CD4-positive, alpha-beta memory T cell (primary cell): ENCODE measurements at regions not wholly inside any gene's neighbourhood (a gene's known extent, or its start where the extent isn't known, plus 50 kb on each side); places are given as distances from the start of the nearest gene placed in this dataset.

ENCODE experiments used
- CTCF ChIA-PET: fragments of 350-600 bp; sonication (Branson Sonifier 250); formaldehyde crosslinking; loops from one replicate; lab custom pipeline; 2021; ENCODE audit warnings: inconsistent platforms; ENCODE audit not compliant: partially characterized antibody; lab: Charles Lee
- POLR2A ChIA-PET: fragments of 350-600 bp; sonication (Branson Sonifier 250); formaldehyde crosslinking; loops from one replicate; lab custom pipeline; 2021; ENCODE audit not compliant: partially characterized antibody; lab: Charles Lee
- DNase-seq, 5 donors: peaks; one replicate each; pipeline versions ENCODE4 v3.0.0 to v3.0.0-alpha.2; 2020 to 2022; ENCODE audit warnings: mixed read lengths in 1 of 5
- H3K27ac ChIP-seq: one replicate; pipeline ENCODE4 v1.7.0; 2013; ENCODE audit warnings: low read depth, low read length
- H3K27me3 ChIP-seq: 2 replicates; pipeline ENCODE4 v1.7.0; 2013; ENCODE audit warnings: mild to moderate bottlenecking, low read length, moderate library complexity; ENCODE audit not compliant: insufficient read depth
- H3K36me3 ChIP-seq: 2 replicates; pipeline ENCODE4 v1.7.0; 2013; ENCODE audit warnings: mild to moderate bottlenecking, low read length, moderate library complexity; ENCODE audit not compliant: insufficient read depth
- H3K4me1 ChIP-seq: 2 replicates; pipeline ENCODE4 v1.7.0; 2013; ENCODE audit warnings: mild to moderate bottlenecking, low read length, moderate library complexity; ENCODE audit not compliant: insufficient read depth
- H3K4me3 ChIP-seq, 2 donors: one replicate each; pipeline ENCODE4 v1.7.0; 2013; ENCODE audit warnings: low read length in 2 of 2, mild to moderate bottlenecking in 1 of 2
- H3K9me3 ChIP-seq, 2 donors: one replicate each; pipeline ENCODE4 v1.7.0; 2013; ENCODE audit warnings: low read length in 2 of 2, control low read depth in 1 of 2; ENCODE audit not compliant: control insufficient read depth in 1 of 2
- H3K27ac Mint-ChIP-seq, 7 donors: one replicate each; pipeline ENCODE4 v1.8.0; 2020 to 2021; ENCODE audit warnings: mixed read lengths in 7 of 7, mild to moderate bottlenecking in 6 of 7, inconsistent platforms in 3 of 7, moderate library complexity in 3 of 7
- H3K27me3 Mint-ChIP-seq, 2 donors: one replicate each; pipeline ENCODE4 v1.8.0; 2020 to 2021; ENCODE audit warnings: mixed read lengths in 2 of 2
- H3K36me3 Mint-ChIP-seq, 2 donors: one replicate each; pipeline ENCODE4 v1.8.0; 2020 to 2021; ENCODE audit warnings: mixed read lengths in 2 of 2, inconsistent platforms in 1 of 2, mild to moderate bottlenecking in 1 of 2
- H3K4me1 Mint-ChIP-seq, 4 donors: one replicate each; pipeline ENCODE4 v1.8.0; 2020 to 2021; ENCODE audit warnings: mixed read lengths in 4 of 4, mild to moderate bottlenecking in 1 of 4
- H3K4me3 Mint-ChIP-seq, 8 donors: one replicate each; pipeline ENCODE4 v1.8.0; 2020 to 2021; ENCODE audit warnings: mixed read lengths in 8 of 8, mild to moderate bottlenecking in 7 of 8, moderate library complexity in 6 of 8, inconsistent platforms in 3 of 8
- H3K9me3 Mint-ChIP-seq, 8 donors: one replicate each; pipeline ENCODE4 v1.8.0; 2020 to 2021; ENCODE audit warnings: mixed read lengths in 8 of 8, mild to moderate bottlenecking in 5 of 8, inconsistent platforms in 3 of 8, moderate library complexity in 1 of 8
- intact Hi-C: fragments of 100-400 bp; cut with micrococcal nuclease; formaldehyde crosslinking; loops from one replicate; pipeline ENCODE4 v1.15.1; 2023

DNA sequence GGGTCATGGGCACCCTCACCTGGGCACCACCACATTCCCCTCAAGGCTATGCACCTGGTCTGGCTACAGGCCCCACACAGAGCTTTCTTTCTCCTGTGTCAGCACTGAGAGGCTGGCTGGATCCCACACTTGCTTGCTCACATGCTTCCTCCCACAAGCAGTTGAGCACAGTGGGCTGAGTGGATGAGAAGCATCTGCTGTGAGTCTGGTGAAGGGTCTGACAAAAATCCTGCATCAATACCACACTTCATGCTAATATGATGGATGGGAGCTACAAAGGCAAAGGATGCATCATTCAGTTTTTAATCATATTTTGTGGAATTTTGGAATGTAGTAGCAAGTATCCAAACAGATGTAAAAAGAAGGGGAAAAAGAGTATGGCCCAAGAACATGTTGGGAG, 830.8 kb upstream of the PTPRD start:
- no peak for DNase-seq
- Mint-ChIP-seq H3K9me3 (peaks cover 4 to 44% (median 25%) of the 10 kb centered on the region in 8 donors), H3K27ac (no peak overlapping the region), H3K4me3 (no peak overlapping the region), H3K36me3 (no peaks in the 10 kb centered on the region), H3K4me1 (no peaks in the 10 kb centered on the region), H3K27me3 (no peaks in the 10 kb centered on the region)
- ChIA-PET POLR2A (no interaction called here), CTCF (no interaction called here)
- Histone ChIP-seq H3K27ac (no peak overlapping the region), H3K4me3 (no peak overlapping the region), H3K9me3 (no peaks in the 10 kb centered on the region), H3K4me1 (no peaks in the 10 kb centered on the region), H3K36me3 (no peaks in the 10 kb centered on the region), H3K27me3 (no peaks in the 10 kb centered on the region)
- intact Hi-C loops, result no loop called here

- H3K27me3 ChIP-seq, result no peaks in the 10 kb centered on the region
- H3K9me3 ChIP-seq, result no peaks in the 10 kb centered on the region
- no peak overlapping the region for H3K4me3 Mint-ChIP-seq
- ChIA-PET CTCF (no interaction called here), POLR2A (no interaction called here)
- no peak overlapping the region for H3K27ac Mint-ChIP-seq
- intact Hi-C loops, result no loop called here
- H3K4me1 ChIP-seq, result no peaks in the 10 kb centered on the region
- peaks cover 0 to 27% (median 9%) of the 10 kb centered on the region in 8 donors for H3K9me3 Mint-ChIP-seq
- no peaks in the 10 kb centered on the region for H3K4me1 Mint-ChIP-seq
- no peak overlapping the region for H3K4me3 ChIP-seq
- H3K36me3 ChIP-seq, result no peaks in the 10 kb centered on the region
- no peaks in the 10 kb centered on the region for H3K27me3 Mint-ChIP-seq
- DNase-seq, result no peak
- H3K27ac ChIP-seq, result no peak overlapping the region
- no peaks in the 10 kb centered on the region for H3K36me3 Mint-ChIP-seq
These were observed 845.3 kb upstream of the PTPRD start for GRCh38 chr9:11457825-11458790.

DNA sequence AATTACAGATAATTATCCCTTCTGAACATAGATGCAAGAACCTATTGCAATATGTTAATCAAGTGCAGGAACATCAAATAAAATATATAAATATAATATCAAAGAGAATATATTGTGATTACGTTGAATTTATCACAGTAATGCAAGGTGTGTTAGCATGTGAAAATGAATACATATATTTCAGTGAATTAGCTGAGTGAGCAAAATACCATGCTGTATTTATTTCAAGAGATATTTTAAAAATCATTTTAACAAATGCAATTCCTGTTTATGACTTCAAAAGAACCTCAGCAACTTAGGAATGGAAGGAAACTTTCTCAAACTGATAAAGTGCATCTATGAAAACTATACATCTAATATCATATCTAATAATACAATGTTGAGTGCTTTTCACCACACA, 856.9 kb upstream of the PTPRD start:
- Histone ChIP-seq H3K27me3 (no peaks in the 10 kb centered on the region), H3K36me3 (no peaks in the 10 kb centered on the region), H3K9me3 (peaks cover 0 to 3% of the 10 kb centered on the region in 2 donors), H3K4me3 (no peak overlapping the region), H3K4me1 (no peaks in the 10 kb centered on the region), H3K27ac (no peak overlapping the region)
- intact Hi-C loops, result no loop called here
- H3K4me1 Mint-ChIP-seq, result no peaks in the 10 kb centered on the region
- no peak overlapping the region for H3K4me3 Mint-ChIP-seq
- POLR2A ChIA-PET, result no interaction called here
- DNase-seq, result no peak
- no peaks in the 10 kb centered on the region for H3K36me3 Mint-ChIP-seq
- H3K27me3 Mint-ChIP-seq, result no peaks in the 10 kb centered on the region
- no peak overlapping the region for H3K27ac Mint-ChIP-seq
- CTCF ChIA-PET, result interaction anchor here (0.7 kb wide), 1 partner anchor 14 kb away, joined by 3 read pairs; no protein-coding TSS in a partner anchor
- H3K9me3 Mint-ChIP-seq, result peaks cover 0 to 12% (median 7%) of the 10 kb centered on the region in 8 donors

DNA sequence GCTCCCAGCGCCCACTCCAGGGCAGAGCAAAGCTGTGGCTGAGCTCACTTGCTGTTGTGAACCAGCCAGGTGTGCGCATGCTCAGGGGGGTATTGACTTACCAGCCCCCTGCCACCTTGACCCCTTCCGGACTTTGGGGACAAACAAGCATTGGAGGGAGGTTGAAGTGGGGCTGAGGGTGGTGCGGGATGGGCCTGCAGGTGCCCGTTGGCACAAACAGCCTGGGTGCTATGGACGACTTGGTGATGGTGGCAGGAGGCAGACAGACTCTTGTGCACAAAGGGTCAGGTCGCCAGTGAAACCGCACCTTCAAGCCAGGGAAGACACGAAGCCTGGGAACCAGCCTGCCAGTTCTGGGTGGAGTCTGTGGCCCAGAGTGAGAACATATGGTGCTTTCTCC, 858.5 kb upstream of the PTPRD start:
- no peaks in the 10 kb centered on the region for H3K4me1 Mint-ChIP-seq
- intact Hi-C loops, result no loop called here
- H3K9me3 Mint-ChIP-seq, result peaks cover 0 to 17% (median 8%) of the 10 kb centered on the region in 8 donors
- Histone ChIP-seq H3K36me3 (no peaks in the 10 kb centered on the region), H3K4me3 (no peak overlapping the region), H3K27ac (no peak overlapping the region), H3K9me3 (peaks cover 0 to 3% of the 10 kb centered on the region in 2 donors), H3K27me3 (no peaks in the 10 kb centered on the region), H3K4me1 (no peaks in the 10 kb centered on the region)
- ChIA-PET CTCF (no interaction called here), POLR2A (no interaction called here)
- H3K27me3 Mint-ChIP-seq, result no peaks in the 10 kb centered on the region
- DNase-seq, result no peak
- no peak overlapping the region for H3K27ac Mint-ChIP-seq
- H3K36me3 Mint-ChIP-seq, result no peaks in the 10 kb centered on the region
- no peak overlapping the region for H3K4me3 Mint-ChIP-seq

GRCh38 chr9:11500780-11501179, 888.0 kb upstream of the PTPRD start:
- Mint-ChIP-seq H3K9me3 (peaks cover 0 to 47% (median 26%) of the 10 kb centered on the region in 8 donors), H3K36me3 (no peaks in the 10 kb centered on the region), H3K27me3 (no peaks in the 10 kb centered on the region), H3K4me3 (no peak overlapping the region), H3K27ac (no peak overlapping the region), H3K4me1 (no peaks in the 10 kb centered on the region)
- Histone ChIP-seq H3K9me3 (peaks cover 0 to 6% of the 10 kb centered on the region in 2 donors), H3K4me3 (no peak overlapping the region), H3K36me3 (no peaks in the 10 kb centered on the region), H3K27ac (no peak overlapping the region), H3K4me1 (no peaks in the 10 kb centered on the region), H3K27me3 (no peaks in the 10 kb centered on the region)
- ChIA-PET POLR2A (no interaction called here), CTCF (no interaction called here)
- no peak for DNase-seq
- intact Hi-C loops, result no loop called here

- ChIA-PET POLR2A (no interaction called here), CTCF (no interaction called here)
- no peaks in the 10 kb centered on the region for H3K36me3 ChIP-seq
- H3K4me1 ChIP-seq, result no peaks in the 10 kb centered on the region
- no peaks in the 10 kb centered on the region for H3K27me3 ChIP-seq
- no peak overlapping the region for H3K4me3 ChIP-seq
- intact Hi-C loops, result no loop called here
- DNase-seq, result no peak
- H3K4me3 Mint-ChIP-seq, result no peak overlapping the region
- H3K9me3 ChIP-seq, result no peaks in the 10 kb centered on the region
- H3K27ac ChIP-seq, result no peak overlapping the region
- no peaks in the 10 kb centered on the region for H3K27me3 Mint-ChIP-seq
- H3K27ac Mint-ChIP-seq, result no peak overlapping the region
- H3K9me3 Mint-ChIP-seq, result peaks cover 4 to 35% (median 22%) of the 10 kb centered on the region in 8 donors
- H3K36me3 Mint-ChIP-seq, result no peaks in the 10 kb centered on the region
- H3K4me1 Mint-ChIP-seq, result no peaks in the 10 kb centered on the region
These were observed 894.2 kb upstream of the PTPRD start for GRCh38 chr9:11506980-11507379.

GRCh38 chr9:11537566-11537965, 924.8 kb upstream of the PTPRD start:
- POLR2A ChIA-PET, result no interaction called here
- Histone ChIP-seq H3K36me3 (no peaks in the 10 kb centered on the region), H3K27ac (no peak overlapping the region), H3K27me3 (no peaks in the 10 kb centered on the region), H3K9me3 (no peaks in the 10 kb centered on the region), H3K4me3 (no peak overlapping the region), H3K4me1 (no peaks in the 10 kb centered on the region)
- Mint-ChIP-seq H3K9me3 (peaks cover 0 to 14% (median 6%) of the 10 kb centered on the region in 8 donors), H3K27me3 (no peaks in the 10 kb centered on the region), H3K4me3 (no peak overlapping the region), H3K4me1 (no peaks in the 10 kb centered on the region), H3K36me3 (no peaks in the 10 kb centered on the region), H3K27ac (no peak overlapping the region)
- no peak for DNase-seq
- intact Hi-C loops, result no loop called here
- CTCF ChIA-PET, result no interaction called here
